B cell (primary cell): ENCODE measurements at regions not wholly inside any gene's neighbourhood (a gene's known extent, or its start where the extent isn't known, plus 50 kb on each side); places are given as distances from the start of the nearest gene placed in this dataset.

Experiments used
- ATAC-seq: fragments of 200-7000 bp; cut with Tn5 transposase; one replicate; pipeline ENCODE4 v1.10.0; 2021; ENCODE audit warnings: low read depth, mild to moderate bottlenecking, moderate number of reproducible peaks, moderate library complexity
- CTCF ChIA-PET: fragments of 350-600 bp; sonication (Branson Sonifier 250); formaldehyde crosslinking; loops from one replicate; lab custom pipeline; 2021; ENCODE audit warnings: antibody characterized with exemption, inconsistent platforms; lab: Charles Lee
- POLR2A ChIA-PET: fragments of 350-600 bp; sonication (Branson Sonifier 250); formaldehyde crosslinking; loops from one replicate; lab custom pipeline; 2021; ENCODE audit warnings: antibody characterized with exemption; lab: Charles Lee
- DNase-seq: peaks from one replicate; pipeline ENCODE4 v3.0.0; 2013
- H2AFZ ChIP-seq: 2 replicates; pipeline ENCODE4 v1.6.1; 2012; ENCODE audit warnings: mild to moderate bottlenecking, low read depth, low read length; ENCODE audit not compliant: insufficient read depth, poor library complexity, severe bottlenecking
- H3K27ac ChIP-seq, 2 donors: 1 replicate in 1 of 2; 2 replicates in 1 of 2; pipeline ENCODE4 v1.5.1; 2012 to 2013; ENCODE audit warnings: low read length in 2 of 2, mild to moderate bottlenecking in 2 of 2, moderate library complexity in 1 of 2
- H3K27me3 ChIP-seq, 4 experiments: fragments of 200-600 bp in 1 of 4; sonication (generic) in 1 of 4; replicated peaks in 1 of 4; 1 replicate in 2 of 4; 2 replicates in 2 of 4; pipeline versions ENCODE4 v1.6.1 to v1.7.0; 2013 to 2016; ENCODE audit warnings: low read length in 3 of 4, mild to moderate bottlenecking in 2 of 4, mixed read lengths in 1 of 4, moderate library complexity in 1 of 4; ENCODE audit not compliant: insufficient read depth in 4 of 4, control insufficient read depth in 3 of 4; ENCODE audit errors: control extremely low read depth in 1 of 4
- H3K36me3 ChIP-seq, 2 experiments: replicated peaks in 1 of 2; 1 replicate in 1 of 2; 2 replicates in 1 of 2; pipeline versions ENCODE4 v1.6.1 to v1.7.1; 2013; ENCODE audit warnings: low read length in 1 of 2; ENCODE audit not compliant: insufficient read depth in 2 of 2, control insufficient read depth in 1 of 2; ENCODE audit errors: control extremely low read depth in 1 of 2, extremely low read depth in 1 of 2
- H3K4me1 ChIP-seq, 2 donors: fragments of 200-600 bp in 1 of 2; sonication (generic) in 1 of 2; 1 replicate in 1 of 2; 2 replicates in 1 of 2; pipeline versions ENCODE4 v1.5.1 to v1.6.1; 2013 to 2017; ENCODE audit warnings: low read length in 2 of 2; ENCODE audit not compliant: control insufficient read depth in 2 of 2, insufficient read depth in 2 of 2
- H3K4me2 ChIP-seq: replicated peaks from 2 replicates; pipeline ENCODE3; 2012; ENCODE audit warnings: mild to moderate bottlenecking, low read depth, low read length; ENCODE audit not compliant: poor library complexity, severe bottlenecking
- H3K4me3 ChIP-seq, 5 experiments: fragments of 200-600 bp in 1 of 5; sonication (generic) in 1 of 5; 1 replicate in 3 of 5; 2 replicates in 2 of 5; pipeline versions ENCODE4 v1.5.1 to v1.7.0; 2011 to 2016; ENCODE audit warnings: low read length in 4 of 5, mild to moderate bottlenecking in 4 of 5, low read depth in 2 of 5, control low read depth in 1 of 5, moderate library complexity in 1 of 5; ENCODE audit not compliant: insufficient read depth in 1 of 5; ENCODE audit errors: control extremely low read depth in 1 of 5, extremely low read depth in 1 of 5
- H3K79me2 ChIP-seq: fragments of 200-600 bp; sonication (generic); one replicate; pipeline ENCODE4 v1.6.0; 2016; ENCODE audit warnings: low read length; ENCODE audit not compliant: control insufficient read depth, insufficient read depth
- H3K9ac ChIP-seq: fragments of 200-600 bp; sonication (generic); 2 replicates; pipeline ENCODE4 v1.6.1; 2017; ENCODE audit warnings: mild to moderate bottlenecking, low read length, moderate library complexity
- H3K9me3 ChIP-seq, 3 donors: one replicate each; pipeline versions ENCODE4 v1.6.1 to v1.7.1; 2013; ENCODE audit warnings: low read length in 2 of 3; ENCODE audit not compliant: control insufficient read depth in 2 of 3, insufficient read depth in 1 of 3; ENCODE audit errors: control extremely low read depth in 1 of 3
- H4K20me1 ChIP-seq: 2 replicates; pipeline ENCODE4 v1.6.0; 2012; ENCODE audit warnings: mild to moderate bottlenecking, low read length; ENCODE audit not compliant: insufficient read depth, control insufficient read depth, poor library complexity, severe bottlenecking
- H3K27ac Mint-ChIP-seq: one replicate; pipeline ENCODE4 v1.8.0; 2021; ENCODE audit warnings: mixed read lengths
- H3K27me3 Mint-ChIP-seq: one replicate; pipeline ENCODE4 v1.8.0; 2021; ENCODE audit warnings: mixed read lengths
- H3K4me1 Mint-ChIP-seq: one replicate; pipeline ENCODE4 v1.8.0; 2021; ENCODE audit warnings: mixed read lengths
- H3K4me3 Mint-ChIP-seq: one replicate; pipeline ENCODE4 v1.8.0; 2021; ENCODE audit warnings: mixed read lengths
- H3K9me3 Mint-ChIP-seq: one replicate; pipeline ENCODE4 v1.8.0; 2022; ENCODE audit warnings: mixed read lengths; ENCODE audit not compliant: insufficient read depth
- EZH2 ChIP-seq: IDR thresholded peaks from 2 replicates; pipeline ENCODE4 v1.6.1; 2012; ENCODE audit warnings: borderline replicate concordance, low read depth, mild to moderate bottlenecking, moderate library complexity, low read length; ENCODE audit not compliant: insufficient read depth, poor library complexity, severe bottlenecking
- WGBS: methylation state at CpG from one replicate; pipeline ENCODE4 v1.1.5; 2013; ENCODE audit warnings: missing lambda C conversion rate; ENCODE audit not compliant: insufficient coverage; 5-methylcytosine and 5-hydroxymethylcytosine counted together
- intact Hi-C: fragments of 100-400 bp; cut with micrococcal nuclease; formaldehyde crosslinking; loops from one replicate; pipeline ENCODE4 v1.10.0; 2022
- TF ChIP-seq, protein P1 (sequence below): fragments of 200-600 bp; IDR thresholded peaks from one replicate; pipeline ENCODE4 v1.8.0; 2022; ENCODE audit warnings: antibody characterized with exemption, mild to moderate bottlenecking

DNA sequence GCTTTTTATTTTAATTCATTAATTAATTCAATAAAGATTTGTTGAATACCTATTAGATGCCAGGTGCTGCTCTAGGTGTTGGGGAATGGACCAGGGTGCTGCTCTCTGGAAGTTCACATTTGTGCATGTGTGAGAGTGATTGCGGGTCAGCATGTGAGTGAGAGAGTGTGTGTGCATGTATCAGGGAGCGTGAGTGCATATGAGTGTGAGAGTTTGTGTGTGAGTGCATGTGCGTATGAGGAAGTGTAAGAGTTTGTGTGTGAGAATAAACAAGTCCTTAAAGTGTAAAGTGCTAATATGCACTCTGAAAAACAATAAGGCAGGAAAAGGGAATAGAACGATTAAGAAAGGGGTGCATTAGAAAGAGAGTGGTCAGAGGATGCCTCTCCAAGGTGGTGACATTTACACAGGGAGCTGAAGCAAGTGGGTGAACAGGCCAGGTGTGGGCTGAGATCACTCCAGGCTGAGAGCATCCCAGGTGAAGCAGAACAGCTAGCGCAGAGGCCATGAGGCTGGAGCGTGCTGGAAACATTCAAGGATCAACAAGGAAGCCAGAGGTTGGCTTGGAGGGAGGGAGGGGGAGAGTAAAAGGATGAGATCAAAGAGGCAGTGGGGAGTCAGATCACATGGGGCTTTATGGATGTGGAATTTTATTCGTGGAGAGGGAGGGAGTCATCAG is 50.5 kb upstream of the SLC1A4 start:
- ChIA-PET CTCF (interaction anchor here (0.5 to 3.6 kb wide), 13 partner anchors 9 to 352 kb away, joined by 3 to 48 read pairs (median 4); partner anchors contain the start of gene SLC1A4), POLR2A (interaction anchor here (0.6 to 1.4 kb wide), 3 partner anchors 15 to 27 kb away, joined by 3 to 5 read pairs (median 3); no protein-coding TSS in a partner anchor)
- H3K4me2 ChIP-seq = peak overlapping the region; percentile 75
- H3K27ac ChIP-seq = peak overlapping the region; percentile 84 to 87
- peaks cover 64% of the 10 kb centered on the region in 2 donors for H3K4me1 ChIP-seq
- H3K36me3 ChIP-seq = no peaks in the 10 kb centered on the region
- peaks cover 27% of the 10 kb centered on the region for H3K79me2 ChIP-seq
- no peaks in the 10 kb centered on the region for H4K20me1 ChIP-seq
- WGBS = 21% methylated on average over 6 of the region's 7 CpGs
- peak overlapping the region in 4 of 5 experiments; percentile 14 to 53 (median 36) for H3K4me3 ChIP-seq
- peak overlapping the region; percentile 31 for H2AFZ ChIP-seq
- Mint-ChIP-seq H3K27me3 (no peaks in the 10 kb centered on the region), H3K27ac (peak overlapping the region; percentile 91), H3K9me3 (no peaks in the 10 kb centered on the region), H3K4me1 (peaks cover 80% of the 10 kb centered on the region), H3K4me3 (peak overlapping the region; percentile 73)
- H3K27me3 ChIP-seq = no peaks in the 10 kb centered on the region
- TF ChIP-seq, protein P1, sequence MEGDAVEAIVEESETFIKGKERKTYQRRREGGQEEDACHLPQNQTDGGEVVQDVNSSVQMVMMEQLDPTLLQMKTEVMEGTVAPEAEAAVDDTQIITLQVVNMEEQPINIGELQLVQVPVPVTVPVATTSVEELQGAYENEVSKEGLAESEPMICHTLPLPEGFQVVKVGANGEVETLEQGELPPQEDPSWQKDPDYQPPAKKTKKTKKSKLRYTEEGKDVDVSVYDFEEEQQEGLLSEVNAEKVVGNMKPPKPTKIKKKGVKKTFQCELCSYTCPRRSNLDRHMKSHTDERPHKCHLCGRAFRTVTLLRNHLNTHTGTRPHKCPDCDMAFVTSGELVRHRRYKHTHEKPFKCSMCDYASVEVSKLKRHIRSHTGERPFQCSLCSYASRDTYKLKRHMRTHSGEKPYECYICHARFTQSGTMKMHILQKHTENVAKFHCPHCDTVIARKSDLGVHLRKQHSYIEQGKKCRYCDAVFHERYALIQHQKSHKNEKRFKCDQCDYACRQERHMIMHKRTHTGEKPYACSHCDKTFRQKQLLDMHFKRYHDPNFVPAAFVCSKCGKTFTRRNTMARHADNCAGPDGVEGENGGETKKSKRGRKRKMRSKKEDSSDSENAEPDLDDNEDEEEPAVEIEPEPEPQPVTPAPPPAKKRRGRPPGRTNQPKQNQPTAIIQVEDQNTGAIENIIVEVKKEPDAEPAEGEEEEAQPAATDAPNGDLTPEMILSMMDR = no peak
- no peak for TF ChIP-seq EZH2
- no peak for ATAC-seq
- intact Hi-C loops = loop anchor here (1.0 kb wide), 1 partner anchor 7 kb away; no protein-coding TSS in a partner anchor
- peak; percentile 55 for DNase-seq
- H3K9ac ChIP-seq = peak overlapping the region; percentile 51
- peaks cover 0 to 9% (median 0%) of the 10 kb centered on the region in 3 donors for H3K9me3 ChIP-seq
